RPMI7951 (cell line): ENCODE measurements at regions not wholly inside any gene's neighbourhood (a gene's known extent, or its start where the extent isn't known, plus 50 kb on each side); places are given as distances from the start of the nearest gene placed in this dataset.

Source experiments
- DNase-seq: peaks from one replicate; pipeline ENCODE4 v3.0.0-alpha.2; 2012; ENCODE audit warnings: low read depth

- DNase-seq = no peak
Observed at GRCh38 chr2:12282780-12283695, 433.7 kb upstream of the TRIB2 start.

GRCh38 chr2:12284037-12284436, 432.7 kb upstream of the TRIB2 start:
- DNase-seq = no peak

GRCh38 chr2:12284487-12284886, 432.2 kb upstream of the TRIB2 start:
- peak; percentile 77 for DNase-seq

GRCh38 chr2:12286347-12286746, 430.4 kb upstream of the TRIB2 start:
- DNase-seq = no peak

- DNase-seq = peak; percentile 97
Observed at GRCh38 chr2:12287220-12287751, 429.4 kb upstream of the TRIB2 start.

GRCh38 chr2:12288048-12288447, 428.7 kb upstream of the TRIB2 start:
- DNase-seq = no peak

GRCh38 chr2:12289120-12289802, 427.5 kb upstream of the TRIB2 start:
- no peak for DNase-seq

- DNase-seq = no peak
Observed at GRCh38 chr2:12291303-12291702, 425.4 kb upstream of the TRIB2 start.

GRCh38 chr2:12293874-12294273, 422.9 kb upstream of the TRIB2 start:
- peak; percentile 53 for DNase-seq

GRCh38 chr2:12295856-12296519, 420.7 kb upstream of the TRIB2 start:
- DNase-seq = no peak

- no peak for DNase-seq
Observed at GRCh38 chr2:12296915-12297314, 419.8 kb upstream of the TRIB2 start.

GRCh38 chr2:12298352-12298751, 418.4 kb upstream of the TRIB2 start:
- DNase-seq = no peak

- no peak for DNase-seq
Observed at GRCh38 chr2:12299431-12299830, 417.3 kb upstream of the TRIB2 start.

GRCh38 chr2:12300019-12300602, 416.6 kb upstream of the TRIB2 start:
- no peak for DNase-seq

- DNase-seq = peak; percentile 56
Observed at GRCh38 chr2:12300927-12301326, 415.8 kb upstream of the TRIB2 start.

- DNase-seq = no peak
Observed at GRCh38 chr2:12302140-12302539, 414.6 kb upstream of the TRIB2 start.

GRCh38 chr2:12302691-12303090, 414.0 kb upstream of the TRIB2 start:
- no peak for DNase-seq

- DNase-seq = peak; percentile 100
Observed at GRCh38 chr2:12303181-12304030, 413.3 kb upstream of the TRIB2 start.

GRCh38 chr2:12304564-12305171, 412.1 kb upstream of the TRIB2 start:
- DNase-seq = peak; percentile 97

- DNase-seq = no peak
Observed at GRCh38 chr2:12305931-12306330, 410.8 kb upstream of the TRIB2 start.

- DNase-seq = no peak
Observed at GRCh38 chr2:12310399-12310798, 406.3 kb upstream of the TRIB2 start.
